ENCODE measurements at regions not wholly inside any gene's neighbourhood (a gene's known extent, or its start where the extent isn't known, plus 50 kb on each side); places are given as distances from the start of the nearest gene placed in this dataset.

DNA sequence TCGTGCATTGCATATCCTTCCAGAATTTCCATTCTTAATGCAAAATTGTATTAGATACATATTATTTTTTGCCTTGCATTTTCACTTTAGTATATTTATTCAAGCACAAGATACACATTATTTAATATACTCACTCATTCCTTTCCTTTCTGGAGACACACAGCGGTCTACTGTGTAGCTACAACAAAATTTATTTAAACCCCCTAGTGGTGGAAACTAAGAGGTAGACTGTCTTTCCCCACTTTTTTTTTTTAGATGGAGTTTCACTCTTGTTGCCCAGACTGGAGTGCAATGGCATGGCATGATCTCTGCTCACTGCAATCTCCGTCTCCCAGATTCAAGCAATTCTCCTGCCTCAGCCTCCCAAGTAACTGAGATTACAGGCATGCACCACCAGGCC, 2040.3 kb upstream of the PCDH20 start:
- no peaks in the 10 kb centered on the region for H3K4me1 ChIP-seq (ENCODE audit: control insufficient read depth in 4 of 4, insufficient read depth in 4 of 4, low read length in 3 of 4)

More for the DNA sequence above, 2040.3 kb upstream of the PCDH20 start:
- DNase-seq (ENCODE audit: low spot score): no peak
- H3K27me3 ChIP-seq (ENCODE audit: control insufficient read depth in 4 of 4, insufficient read depth in 4 of 4, low read length in 3 of 4): no peaks in the 10 kb centered on the region
- H3K9me3 ChIP-seq (ENCODE audit: control insufficient read depth in 4 of 4, low read length in 3 of 4): no peaks in the 10 kb centered on the region
- WGBS: 73% methylated on average over 3 of the region's 3 CpGs
- H3K4me3 ChIP-seq (ENCODE audit: low read depth in 1 of 3, low read length in 3 of 3): no peak overlapping the region
- TF ChIP-seq REST (IDR thresholded peaks at IDR 0.05) (no peak), HNF4G (IDR thresholded peaks at IDR 0.05) (no peak), ATF3 (IDR thresholded peaks at IDR 0.05) (no peak), RAD21 (IDR thresholded peaks at IDR 0.05) (no peak), EGR1 (IDR thresholded peaks at IDR 0.05; ENCODE audit: low read depth in 2 of 2) (no peak), ZBTB33 (IDR thresholded peaks at IDR 0.05) (no peak), JUND (IDR thresholded peaks at IDR 0.05) (no peak), HNF4A (conservative IDR thresholded peaks at IDR 0.05) (no peak), FOXA2 (IDR thresholded peaks at IDR 0.05) (no peak), TAF1 (conservative IDR thresholded peaks at IDR 0.05) (no peak), NR2F2 (IDR thresholded peaks at IDR 0.05) (no peak), RXRA (IDR thresholded peaks at IDR 0.05) (no peak)
- TF ChIP-seq, protein P1, sequence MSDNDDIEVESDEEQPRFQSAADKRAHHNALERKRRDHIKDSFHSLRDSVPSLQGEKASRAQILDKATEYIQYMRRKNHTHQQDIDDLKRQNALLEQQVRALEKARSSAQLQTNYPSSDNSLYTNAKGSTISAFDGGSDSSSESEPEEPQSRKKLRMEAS (IDR thresholded peaks at IDR 0.05): no peak
- TF ChIP-seq, protein P2, sequence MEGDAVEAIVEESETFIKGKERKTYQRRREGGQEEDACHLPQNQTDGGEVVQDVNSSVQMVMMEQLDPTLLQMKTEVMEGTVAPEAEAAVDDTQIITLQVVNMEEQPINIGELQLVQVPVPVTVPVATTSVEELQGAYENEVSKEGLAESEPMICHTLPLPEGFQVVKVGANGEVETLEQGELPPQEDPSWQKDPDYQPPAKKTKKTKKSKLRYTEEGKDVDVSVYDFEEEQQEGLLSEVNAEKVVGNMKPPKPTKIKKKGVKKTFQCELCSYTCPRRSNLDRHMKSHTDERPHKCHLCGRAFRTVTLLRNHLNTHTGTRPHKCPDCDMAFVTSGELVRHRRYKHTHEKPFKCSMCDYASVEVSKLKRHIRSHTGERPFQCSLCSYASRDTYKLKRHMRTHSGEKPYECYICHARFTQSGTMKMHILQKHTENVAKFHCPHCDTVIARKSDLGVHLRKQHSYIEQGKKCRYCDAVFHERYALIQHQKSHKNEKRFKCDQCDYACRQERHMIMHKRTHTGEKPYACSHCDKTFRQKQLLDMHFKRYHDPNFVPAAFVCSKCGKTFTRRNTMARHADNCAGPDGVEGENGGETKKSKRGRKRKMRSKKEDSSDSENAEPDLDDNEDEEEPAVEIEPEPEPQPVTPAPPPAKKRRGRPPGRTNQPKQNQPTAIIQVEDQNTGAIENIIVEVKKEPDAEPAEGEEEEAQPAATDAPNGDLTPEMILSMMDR (IDR thresholded peaks at IDR 0.05; ENCODE audit: low read depth, low read length, missing input control): no peak
- H3K27ac ChIP-seq (ENCODE audit: low read depth in 1 of 2, low read length in 2 of 2): no peak overlapping the region
- H3K9ac ChIP-seq (ENCODE audit: low read depth in 1 of 2, low read length in 2 of 2): no peak overlapping the region
- no peaks in the 10 kb centered on the region for H3K36me3 ChIP-seq (ENCODE audit: control insufficient read depth in 4 of 4, insufficient read depth in 3 of 4, low read depth in 1 of 4, low read length in 3 of 4)

Measured in liver (tissue), 8 donors.